Thoracic aorta (tissue), 2 donors: ENCODE measurements at regions not wholly inside any gene's neighbourhood (a gene's known extent, or its start where the extent isn't known, plus 50 kb on each side); places are given as distances from the start of the nearest gene placed in this dataset.
"Not testable (repeated sequence)": the region's sequence is repeated elsewhere in the genome, so short reads cannot be mapped to it uniquely, and the experiment has no call there.

Experiments
- ATAC-seq: fragments of 150-250 bp; one replicate; pipeline ENCODE4 v1.8.0; 2017; ENCODE audit warnings: low read depth; ENCODE audit not compliant: insufficient number of reproducible peaks, low FRiP score
- DNase-seq: peaks from one replicate; pipeline ENCODE4 v3.0.0-alpha.2; 2020; ENCODE audit warnings: low spot score
- H3K27ac ChIP-seq, 2 donors: fragments of 200-600 bp; sonication (generic); 1 replicate in 1 of 2; 2 replicates in 1 of 2; pipeline ENCODE4 v1.5.1; 2016; ENCODE audit warnings: mild to moderate bottlenecking in 2 of 2, moderate library complexity in 2 of 2
- H3K27me3 ChIP-seq: fragments of 200-600 bp; sonication (generic); replicated peaks from 2 replicates; pipeline ENCODE4 v1.6.0; 2016; ENCODE audit warnings: mild to moderate bottlenecking; ENCODE audit not compliant: insufficient read depth
- H3K36me3 ChIP-seq: fragments of 200-600 bp; sonication (generic); one replicate; pipeline ENCODE4 v1.5.1; 2016
- H3K4me1 ChIP-seq, 2 donors: fragments of 200-600 bp; sonication (generic); 1 replicate in 1 of 2; 2 replicates in 1 of 2; pipeline versions ENCODE4 v1.5.1 to v1.6.0; 2016; ENCODE audit warnings: low read depth in 2 of 2, mild to moderate bottlenecking in 1 of 2; ENCODE audit not compliant: control insufficient read depth in 1 of 2
- H3K4me3 ChIP-seq: fragments of 200-600 bp; sonication (generic); 2 replicates; pipeline ENCODE4 v1.5.1; 2016; ENCODE audit warnings: mild to moderate bottlenecking
- H3K9me3 ChIP-seq: fragments of 200-600 bp; sonication (generic); 2 replicates; pipeline ENCODE4 v1.5.1; 2016
- TF ChIP-seq, protein P1 (sequence below): fragments of 200-600 bp; sonication (generic); IDR thresholded peaks from one replicate; pipeline ENCODE4 v1.5.1; 2019; ENCODE audit warnings: antibody characterized with exemption

DNA sequence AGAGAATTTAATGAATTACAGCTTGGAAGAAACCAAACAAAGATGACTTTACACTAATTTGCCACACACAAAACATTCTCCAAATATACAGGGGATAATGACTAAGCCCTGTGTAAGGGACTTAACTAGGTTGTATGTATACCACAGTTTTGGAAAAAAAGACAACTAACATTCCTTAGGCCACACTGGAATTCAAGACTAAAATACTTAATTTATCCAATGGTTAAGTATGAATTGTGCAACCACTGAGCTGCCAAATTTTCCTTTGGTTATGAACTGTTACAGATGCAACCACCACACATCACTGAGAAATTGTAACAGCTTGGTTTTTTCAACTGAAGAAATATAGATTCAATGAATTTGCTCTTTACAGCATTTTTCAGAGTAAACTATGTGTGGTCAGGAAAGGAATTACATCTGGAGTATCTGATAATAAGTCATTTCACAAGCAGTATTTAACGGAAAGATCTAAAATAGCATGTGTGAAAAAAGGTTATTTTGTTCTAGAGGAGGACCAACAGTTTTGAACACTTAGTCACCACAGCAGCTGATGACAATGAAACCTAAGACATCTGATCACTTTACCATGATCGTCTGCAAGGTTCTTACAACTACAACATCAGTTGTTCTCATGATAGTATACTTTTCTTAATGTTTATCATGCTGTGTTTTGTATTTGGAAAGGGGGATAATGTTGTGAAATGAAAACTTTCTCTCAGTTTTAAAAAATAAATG lies 318.8 kb downstream of the BCKDHB start:
- Histone ChIP-seq H3K4me3 (no peak overlapping the region), H3K9me3 (peaks cover 8% of the 10 kb centered on the region), H3K4me1 (no peaks in the 10 kb centered on the region), H3K27me3 (no peaks in the 10 kb centered on the region), H3K36me3 (no peaks in the 10 kb centered on the region), H3K27ac (no peak overlapping the region)
- no peak for DNase-seq
- ATAC-seq: no peak
- TF ChIP-seq, protein P1, sequence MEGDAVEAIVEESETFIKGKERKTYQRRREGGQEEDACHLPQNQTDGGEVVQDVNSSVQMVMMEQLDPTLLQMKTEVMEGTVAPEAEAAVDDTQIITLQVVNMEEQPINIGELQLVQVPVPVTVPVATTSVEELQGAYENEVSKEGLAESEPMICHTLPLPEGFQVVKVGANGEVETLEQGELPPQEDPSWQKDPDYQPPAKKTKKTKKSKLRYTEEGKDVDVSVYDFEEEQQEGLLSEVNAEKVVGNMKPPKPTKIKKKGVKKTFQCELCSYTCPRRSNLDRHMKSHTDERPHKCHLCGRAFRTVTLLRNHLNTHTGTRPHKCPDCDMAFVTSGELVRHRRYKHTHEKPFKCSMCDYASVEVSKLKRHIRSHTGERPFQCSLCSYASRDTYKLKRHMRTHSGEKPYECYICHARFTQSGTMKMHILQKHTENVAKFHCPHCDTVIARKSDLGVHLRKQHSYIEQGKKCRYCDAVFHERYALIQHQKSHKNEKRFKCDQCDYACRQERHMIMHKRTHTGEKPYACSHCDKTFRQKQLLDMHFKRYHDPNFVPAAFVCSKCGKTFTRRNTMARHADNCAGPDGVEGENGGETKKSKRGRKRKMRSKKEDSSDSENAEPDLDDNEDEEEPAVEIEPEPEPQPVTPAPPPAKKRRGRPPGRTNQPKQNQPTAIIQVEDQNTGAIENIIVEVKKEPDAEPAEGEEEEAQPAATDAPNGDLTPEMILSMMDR: no peak

DNA sequence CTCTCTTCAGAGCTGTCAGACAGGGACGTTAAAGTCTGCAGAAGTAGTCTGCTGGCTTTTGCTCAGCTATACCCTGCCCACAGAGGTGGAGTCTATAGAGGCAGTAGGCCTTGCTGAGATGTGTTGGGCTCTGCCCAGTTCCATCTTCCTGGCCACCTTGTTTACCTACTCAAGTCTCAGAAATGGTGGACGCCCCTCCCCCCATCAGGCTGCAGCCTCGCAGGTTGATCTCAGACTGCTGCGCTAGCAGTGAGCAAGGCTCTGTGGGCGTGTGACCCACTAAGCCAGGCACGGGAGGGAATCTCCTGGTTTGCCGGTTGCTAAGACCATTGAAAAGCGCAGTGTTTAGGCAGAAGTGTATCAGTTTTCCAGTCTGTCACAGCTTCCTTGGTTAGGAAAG lies 305.0 kb downstream of the BCKDHB start:
- no peak for ATAC-seq
- DNase-seq: no peak
- no peaks in the 10 kb centered on the region for H3K27me3 ChIP-seq
- no peak overlapping the region for H3K27ac ChIP-seq
- H3K36me3 ChIP-seq: no peaks in the 10 kb centered on the region
- TF ChIP-seq, protein P1: no peak
- no peak overlapping the region for H3K4me3 ChIP-seq
- no peaks in the 10 kb centered on the region for H3K4me1 ChIP-seq
- no peaks in the 10 kb centered on the region for H3K9me3 ChIP-seq

DNA sequence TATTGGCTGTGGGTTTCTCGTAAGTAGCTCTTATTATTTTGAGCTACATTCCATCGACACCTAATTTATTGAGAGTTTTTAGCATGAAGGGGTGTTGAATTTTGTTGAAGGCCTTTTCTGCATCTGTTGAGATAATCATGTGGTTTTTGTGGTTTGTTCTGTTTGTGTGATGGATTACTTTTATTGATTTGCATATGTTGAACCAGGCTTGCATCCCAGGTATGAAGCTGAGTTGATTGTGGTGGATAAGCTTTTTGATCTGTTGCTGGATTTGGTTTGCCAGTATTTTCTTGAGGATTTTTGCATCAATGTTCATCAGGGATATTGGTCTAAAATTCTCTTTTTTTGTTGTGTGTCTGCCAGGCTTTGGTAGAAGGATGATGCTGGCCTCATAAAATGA lies 301.5 kb downstream of the BCKDHB start:
- not testable (repeated sequence) for H3K27me3 ChIP-seq, DNase-seq, H3K27ac ChIP-seq, H3K36me3 ChIP-seq, H3K9me3 ChIP-seq, ATAC-seq, H3K4me3 ChIP-seq, H3K4me1 ChIP-seq

DNA sequence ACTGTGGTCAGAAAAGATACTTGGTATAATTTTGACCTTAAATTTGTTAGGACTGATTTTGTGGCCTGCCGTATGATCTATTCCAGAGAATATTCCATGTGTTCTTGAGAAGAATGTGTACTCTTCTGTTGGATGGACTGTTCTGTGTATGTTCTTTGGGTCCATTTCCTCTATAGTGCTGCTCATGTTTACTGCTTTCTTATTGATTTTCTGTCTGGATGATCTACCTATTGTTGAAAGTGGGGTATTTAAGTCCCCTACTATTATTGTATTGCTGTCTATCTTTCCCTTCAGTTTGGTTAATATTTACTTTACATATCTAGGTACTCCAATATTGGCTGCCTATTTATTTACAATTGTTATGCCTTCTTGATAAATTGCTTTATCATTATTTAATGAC lies 298.4 kb downstream of the BCKDHB start:
- H3K9me3 ChIP-seq: peaks cover under 1% of the 10 kb centered on the region
- no peak overlapping the region for H3K27ac ChIP-seq
- DNase-seq (no peak), ATAC-seq (no peak)
- H3K4me3 ChIP-seq: no peak overlapping the region
- H3K27me3 ChIP-seq: no peaks in the 10 kb centered on the region
- TF ChIP-seq, protein P1: no peak
- H3K36me3 ChIP-seq: no peaks in the 10 kb centered on the region
- H3K4me1 ChIP-seq: no peaks in the 10 kb centered on the region

DNA sequence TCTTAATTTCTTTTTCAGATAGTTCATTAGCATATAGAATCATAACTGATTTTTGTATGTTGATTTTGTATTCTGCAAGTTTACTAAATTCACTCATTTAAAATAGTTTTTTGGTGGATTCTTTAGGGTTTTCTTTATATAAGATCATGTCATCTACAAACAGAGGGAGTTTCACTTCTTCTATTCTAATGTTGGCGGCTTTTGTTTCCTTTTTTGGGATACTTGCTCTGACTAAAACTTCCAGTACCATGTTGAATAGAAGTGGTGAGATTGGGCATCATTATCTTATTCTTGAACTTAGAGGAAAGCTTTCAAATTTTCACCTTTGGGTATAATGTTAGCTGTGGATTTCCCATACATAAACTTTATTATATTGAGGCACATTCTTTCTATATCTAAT lies 296.9 kb downstream of the BCKDHB start:
- H3K27ac ChIP-seq: no peak overlapping the region
- ATAC-seq: no peak
- no peaks in the 10 kb centered on the region for H3K36me3 ChIP-seq
- TF ChIP-seq, protein P1: no peak
- no peaks in the 10 kb centered on the region for H3K27me3 ChIP-seq
- peaks cover 7% of the 10 kb centered on the region for H3K9me3 ChIP-seq
- no peak for DNase-seq
- no peaks in the 10 kb centered on the region for H3K4me1 ChIP-seq
- H3K4me3 ChIP-seq: no peak overlapping the region

DNA sequence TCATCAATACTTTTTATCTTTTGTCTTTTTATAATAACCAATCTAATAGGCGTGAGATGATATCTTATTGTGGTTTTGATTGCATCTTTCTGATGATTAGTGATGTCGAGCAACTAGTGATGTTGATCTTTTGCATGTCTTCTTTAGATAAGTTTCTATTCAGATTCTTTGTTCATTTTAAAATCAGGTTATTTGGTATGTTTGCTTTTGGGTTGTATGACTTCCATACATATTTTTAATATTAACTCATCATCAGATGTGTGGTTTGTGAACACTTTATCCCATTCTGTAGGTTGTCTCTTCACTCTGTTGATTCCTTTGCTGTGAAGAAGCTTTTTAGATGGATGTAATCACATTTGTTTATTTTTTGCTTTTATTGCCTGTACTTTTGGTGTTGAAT lies 295.8 kb downstream of the BCKDHB start:
- Histone ChIP-seq H3K4me3 (no peak overlapping the region), H3K4me1 (no peaks in the 10 kb centered on the region), H3K9me3 (peaks cover 7% of the 10 kb centered on the region), H3K36me3 (no peaks in the 10 kb centered on the region), H3K27ac (no peak overlapping the region), H3K27me3 (no peaks in the 10 kb centered on the region)
- ATAC-seq (no peak), DNase-seq (no peak)
- TF ChIP-seq, protein P1: no peak
